ENCODE measurements at regions not wholly inside any gene's neighbourhood (a gene's known extent, or its start where the extent isn't known, plus 50 kb on each side); places are given as distances from the start of the nearest gene placed in this dataset.
A peak's percentile ranks its signal among the peaks of the same experiment; 100 is the strongest.

DNA sequence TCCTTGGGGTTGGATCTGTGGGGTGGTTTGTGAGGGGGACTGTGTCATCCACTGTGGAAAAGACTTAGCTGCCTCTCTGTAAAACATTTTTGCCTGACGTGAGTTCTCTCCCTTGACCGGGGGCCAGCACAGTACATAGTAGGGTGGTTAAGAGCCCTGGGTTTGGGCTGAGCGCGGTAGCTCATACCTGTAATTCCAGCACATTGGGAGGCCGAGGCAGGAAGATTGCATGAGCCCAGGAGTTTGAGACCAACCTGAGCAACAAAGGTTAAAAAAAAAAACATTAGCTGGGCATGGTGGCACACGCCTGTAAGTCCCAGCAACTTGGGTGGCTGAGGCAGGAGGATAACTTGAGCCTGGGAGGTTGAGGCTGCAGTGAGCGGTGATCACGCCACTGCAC, 74.7 kb upstream of the WNT7B start:
- TF ChIP-seq, protein P1, sequence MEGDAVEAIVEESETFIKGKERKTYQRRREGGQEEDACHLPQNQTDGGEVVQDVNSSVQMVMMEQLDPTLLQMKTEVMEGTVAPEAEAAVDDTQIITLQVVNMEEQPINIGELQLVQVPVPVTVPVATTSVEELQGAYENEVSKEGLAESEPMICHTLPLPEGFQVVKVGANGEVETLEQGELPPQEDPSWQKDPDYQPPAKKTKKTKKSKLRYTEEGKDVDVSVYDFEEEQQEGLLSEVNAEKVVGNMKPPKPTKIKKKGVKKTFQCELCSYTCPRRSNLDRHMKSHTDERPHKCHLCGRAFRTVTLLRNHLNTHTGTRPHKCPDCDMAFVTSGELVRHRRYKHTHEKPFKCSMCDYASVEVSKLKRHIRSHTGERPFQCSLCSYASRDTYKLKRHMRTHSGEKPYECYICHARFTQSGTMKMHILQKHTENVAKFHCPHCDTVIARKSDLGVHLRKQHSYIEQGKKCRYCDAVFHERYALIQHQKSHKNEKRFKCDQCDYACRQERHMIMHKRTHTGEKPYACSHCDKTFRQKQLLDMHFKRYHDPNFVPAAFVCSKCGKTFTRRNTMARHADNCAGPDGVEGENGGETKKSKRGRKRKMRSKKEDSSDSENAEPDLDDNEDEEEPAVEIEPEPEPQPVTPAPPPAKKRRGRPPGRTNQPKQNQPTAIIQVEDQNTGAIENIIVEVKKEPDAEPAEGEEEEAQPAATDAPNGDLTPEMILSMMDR (IDR thresholded peaks at IDR 0.05) = no peak
- TF ChIP-seq POLR2A (IDR thresholded peaks at IDR 0.05) = no peak
- peak in 1 of 3 donors; percentile 32 for DNase-seq
- Histone ChIP-seq H3K36me3 (no peaks in the 10 kb centered on the region), H3K27ac (peak overlapping the region; percentile 96 to 99 (median 98)), H3K4me3 (no peak overlapping the region), H3K27me3 (no peaks in the 10 kb centered on the region), H3K4me1 (peaks cover 0 to 55% (median 19%) of the 10 kb centered on the region in 4 donors), H3K9me3 (no peaks in the 10 kb centered on the region)

DNA sequence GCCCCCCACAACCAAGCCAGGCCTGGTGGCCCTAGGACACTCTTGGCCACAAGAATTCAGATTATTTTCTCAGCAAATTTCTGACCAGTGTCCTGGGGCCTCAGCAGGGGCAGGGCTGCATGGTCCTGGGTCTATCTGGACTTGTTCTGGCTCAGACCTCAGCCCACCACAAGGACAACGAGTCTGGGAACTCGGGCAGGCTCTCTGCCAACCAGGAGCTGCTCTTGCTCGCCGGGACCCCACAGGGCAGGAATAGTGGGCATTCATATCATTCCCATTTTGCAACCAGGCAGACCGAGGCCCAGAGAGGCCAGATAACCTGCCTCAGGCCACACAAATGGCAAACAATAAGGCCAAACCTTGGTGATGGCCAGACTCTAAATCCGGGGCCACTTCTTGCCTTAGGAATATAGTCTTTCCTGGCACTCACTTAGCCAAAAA, 75.4 kb upstream of the WNT7B start:
- no peaks in the 10 kb centered on the region for H3K36me3 ChIP-seq
- H3K4me1 ChIP-seq = peaks cover 0 to 60% (median 21%) of the 10 kb centered on the region in 4 donors
- TF ChIP-seq, protein P1 (IDR thresholded peaks at IDR 0.05) = no peak
- TF ChIP-seq POLR2A (IDR thresholded peaks at IDR 0.05) = no peak
- peak overlapping the region in 3 of 4 donors; percentile 65 to 73 (median 68) for H3K4me3 ChIP-seq
- peak in 1 of 3 donors; percentile 45 for DNase-seq
- peak overlapping the region; percentile 96 to 99 (median 98) for H3K27ac ChIP-seq
- H3K27me3 ChIP-seq = no peaks in the 10 kb centered on the region
- H3K9me3 ChIP-seq = no peaks in the 10 kb centered on the region

DNA sequence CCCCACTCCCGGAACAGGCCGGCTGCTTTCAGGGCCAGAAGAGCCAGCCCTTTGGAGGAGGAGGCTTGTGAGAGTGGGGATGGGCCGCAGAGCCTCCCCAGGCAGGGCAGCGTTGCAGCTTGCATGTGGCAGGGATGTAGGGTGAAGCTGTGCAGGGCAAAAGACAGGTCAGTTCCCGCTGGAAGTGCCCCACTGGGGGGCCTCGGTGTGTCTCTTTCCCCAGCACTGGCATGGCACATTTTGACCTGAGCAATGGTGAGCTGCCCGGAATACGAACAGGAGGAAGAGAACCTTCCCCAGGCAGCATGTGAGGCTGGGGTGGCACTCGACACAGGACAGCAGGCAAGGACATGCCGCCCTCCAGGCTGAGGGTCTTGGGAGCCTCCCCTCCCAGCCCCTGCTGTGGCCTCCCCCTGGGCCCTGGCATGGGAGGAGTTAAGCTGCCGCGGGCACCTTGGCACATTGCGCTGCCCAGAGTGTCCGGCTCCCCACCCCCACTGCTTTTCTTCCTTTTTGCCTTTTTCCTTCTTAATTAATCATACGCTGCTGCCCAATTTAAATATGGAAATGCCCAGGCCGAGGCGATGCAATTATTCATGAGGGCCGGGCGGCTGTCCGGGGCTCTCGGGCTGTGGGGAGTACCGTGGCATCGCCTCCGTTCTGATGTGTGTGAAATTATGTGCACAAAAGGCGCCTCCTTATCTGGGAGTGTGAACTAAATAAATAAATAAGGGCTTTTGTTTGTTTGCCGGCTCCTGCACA, 76.0 kb upstream of the WNT7B start:
- Histone ChIP-seq H3K9me3 (no peaks in the 10 kb centered on the region), H3K36me3 (no peaks in the 10 kb centered on the region), H3K27ac (peak overlapping the region; percentile 96 to 99 (median 98)), H3K4me3 (peak overlapping the region; percentile 65 to 97 (median 70)), H3K27me3 (no peaks in the 10 kb centered on the region), H3K4me1 (peaks cover 0 to 60% (median 22%) of the 10 kb centered on the region in 4 donors)
- peak in 1 of 2 donors; percentile 5 for TF ChIP-seq POLR2A (IDR thresholded peaks at IDR 0.05)
- TF ChIP-seq, protein P1 (IDR thresholded peaks at IDR 0.05) = no peak
- DNase-seq = peak; percentile 47 to 69 (median 60)

DNA sequence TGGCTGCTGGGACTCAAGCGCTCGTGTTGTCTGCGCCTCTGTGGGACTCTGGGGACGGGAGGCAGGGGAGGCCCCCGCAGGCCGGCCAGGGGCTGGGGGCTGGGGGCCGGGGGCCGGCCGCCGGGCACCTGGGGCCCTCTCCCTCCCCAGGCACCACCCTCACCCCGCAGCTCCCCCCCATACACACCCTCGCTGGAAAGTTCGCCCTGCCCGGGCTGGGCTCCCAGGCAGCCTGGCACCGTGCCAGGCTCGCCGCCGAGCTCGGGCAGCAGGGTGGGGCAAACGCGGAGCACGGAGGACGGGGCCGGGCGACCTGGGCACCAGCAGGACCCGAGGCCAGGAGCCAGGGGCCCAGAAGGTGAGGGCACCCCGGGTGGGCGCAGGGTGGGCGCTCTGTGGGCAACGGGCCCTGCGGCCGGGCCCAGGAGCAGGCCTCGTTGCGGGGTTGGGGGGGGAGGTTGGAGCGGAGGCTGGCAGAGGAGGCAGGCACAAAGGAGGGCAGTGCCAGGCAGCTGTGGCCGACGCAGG, 76.7 kb upstream of the WNT7B start:
- peak; percentile 70 to 90 (median 87) for DNase-seq
- peak overlapping the region; percentile 96 to 99 (median 98) for H3K27ac ChIP-seq
- peak overlapping the region; percentile 65 to 97 (median 70) for H3K4me3 ChIP-seq
- H3K36me3 ChIP-seq = no peaks in the 10 kb centered on the region
- no peaks in the 10 kb centered on the region for H3K27me3 ChIP-seq
- TF ChIP-seq, protein P1 (IDR thresholded peaks at IDR 0.05) = no peak
- peak; percentile 16 to 51 for TF ChIP-seq POLR2A (IDR thresholded peaks at IDR 0.05)
- no peaks in the 10 kb centered on the region for H3K9me3 ChIP-seq
- H3K4me1 ChIP-seq = peaks cover 0 to 60% (median 26%) of the 10 kb centered on the region in 4 donors

DNA sequence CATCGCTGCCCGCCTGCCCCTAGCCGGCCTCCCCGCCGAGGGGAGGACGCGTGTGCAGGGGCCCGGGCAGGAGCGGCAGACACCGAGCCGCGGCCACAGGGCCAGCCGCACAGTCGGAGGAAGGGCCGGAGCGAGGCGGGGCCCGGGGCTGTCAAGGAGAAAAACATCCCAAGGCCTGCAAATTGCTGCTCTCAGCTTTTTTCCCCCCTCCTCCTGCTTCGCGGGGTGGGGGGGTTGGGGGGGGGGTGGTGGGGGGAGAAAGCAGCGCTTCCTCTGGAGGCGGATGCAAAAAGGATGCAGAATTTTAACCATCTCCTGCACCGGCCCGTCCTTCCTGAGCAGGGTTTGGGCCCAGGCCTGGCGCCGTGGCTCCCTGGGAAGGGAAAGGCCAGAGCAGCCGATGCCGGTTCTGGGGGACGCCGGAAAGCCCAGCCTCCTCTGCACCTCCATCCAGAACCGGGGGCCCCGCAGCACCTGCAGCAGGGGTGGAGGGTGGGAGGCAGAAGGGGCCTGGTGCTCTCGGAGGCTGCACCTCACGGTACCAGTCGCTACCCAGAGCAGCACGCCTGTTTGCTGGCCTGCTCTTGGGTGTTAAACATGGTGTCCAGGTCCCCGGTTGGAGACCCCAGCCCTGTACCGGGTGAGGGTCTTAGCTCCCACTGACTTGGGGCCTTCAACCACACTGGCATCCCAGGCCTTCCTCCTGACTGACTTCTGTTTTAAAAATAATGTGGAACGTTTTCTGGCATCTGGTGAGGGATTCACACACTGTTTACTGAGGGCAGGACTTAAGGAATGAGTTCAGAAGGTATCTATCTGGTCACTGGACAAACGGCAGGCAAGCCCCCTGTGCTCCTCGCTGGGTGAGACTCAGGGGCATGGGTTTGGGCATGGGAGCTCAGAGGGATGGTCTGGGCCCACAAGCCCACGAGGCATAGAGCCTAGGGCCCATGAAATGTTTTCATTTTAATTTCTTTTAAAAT, 77.4 kb upstream of the WNT7B start:
- peak; percentile 61 to 81 (median 77) for DNase-seq
- no peaks in the 10 kb centered on the region for H3K36me3 ChIP-seq
- no peaks in the 10 kb centered on the region for H3K27me3 ChIP-seq
- peaks cover 0 to 67% (median 29%) of the 10 kb centered on the region in 4 donors for H3K4me1 ChIP-seq
- H3K4me3 ChIP-seq = peak overlapping the region; percentile 65 to 97 (median 70)
- no peak for TF ChIP-seq POLR2A (IDR thresholded peaks at IDR 0.05)
- TF ChIP-seq, protein P1 (IDR thresholded peaks at IDR 0.05) = no peak
- peak overlapping the region; percentile 96 to 99 (median 98) for H3K27ac ChIP-seq
- no peaks in the 10 kb centered on the region for H3K9me3 ChIP-seq
